SK-N-SH (cell line): ENCODE measurements at regions not wholly inside any gene's neighbourhood (a gene's known extent, or its start where the extent isn't known, plus 50 kb on each side); places are given as distances from the start of the nearest gene placed in this dataset.

ENCODE experiments used
- EP300 ChIP-seq, 2 experiments: IDR thresholded peaks; 2 replicates each; pipeline versions ENCODE4 v1.4.0 to v1.6.1; 2012; ENCODE audit warnings: borderline replicate concordance in 1 of 2, low read depth in 1 of 2, low read length in 1 of 2
- FOXM1 ChIP-seq: IDR thresholded peaks from 2 replicates; pipeline ENCODE4 v1.4.0; 2012; ENCODE audit warnings: low read depth, mild to moderate bottlenecking
- GABPA ChIP-seq: IDR thresholded peaks from 2 replicates; pipeline ENCODE4 v1.4.0; 2012; ENCODE audit warnings: low read depth, mild to moderate bottlenecking
- JUND ChIP-seq: IDR thresholded peaks from 2 replicates; pipeline ENCODE4 v1.4.0; 2012
- NFIC ChIP-seq: IDR thresholded peaks from 2 replicates; pipeline ENCODE4 v1.4.0; 2012; ENCODE audit warnings: borderline replicate concordance
- POLR2AphosphoS5 ChIP-seq: IDR thresholded peaks from 2 replicates; pipeline ENCODE4 v1.6.1; 2012; ENCODE audit warnings: low read depth, low read length
- RAD21 ChIP-seq: IDR thresholded peaks from 2 replicates; pipeline ENCODE4 v1.6.1; 2012; ENCODE audit warnings: mild to moderate bottlenecking, low read length
- REST ChIP-seq: IDR thresholded peaks from 2 replicates; pipeline ENCODE4 v1.6.1; 2012; ENCODE audit warnings: mild to moderate bottlenecking, low read depth, low read length, moderate library complexity
- SMC3 ChIP-seq: IDR thresholded peaks from 2 replicates; pipeline ENCODE4 v1.6.1; 2012; ENCODE audit warnings: low read depth, low read length, improper control_type of control experiment
- USF1 ChIP-seq: IDR thresholded peaks from 2 replicates; pipeline ENCODE4 v1.4.0; 2012; ENCODE audit warnings: low read depth, borderline replicate concordance
- USF2 ChIP-seq: fragments of 150-350 bp; IDR thresholded peaks from 2 replicates; pipeline ENCODE4 v1.6.1; 2017; ENCODE audit warnings: antibody characterized with exemption, low read length, low read depth, borderline replicate concordance
- YY1 ChIP-seq: IDR thresholded peaks from 2 replicates; pipeline ENCODE4 v1.4.0; 2012; ENCODE audit warnings: low read depth, mild to moderate bottlenecking
- TF ChIP-seq, protein P1 (sequence below): fragments of 200-600 bp; sonication (generic); IDR thresholded peaks from 2 replicates; pipeline ENCODE4 v1.6.1; 2017; ENCODE audit warnings: antibody characterized with exemption, mild to moderate bottlenecking, moderate library complexity
- TF ChIP-seq, protein P2 (sequence below): IDR thresholded peaks from 2 replicates; pipeline ENCODE4 v1.4.0; 2012; ENCODE audit warnings: low read depth

- TF ChIP-seq, protein P1, sequence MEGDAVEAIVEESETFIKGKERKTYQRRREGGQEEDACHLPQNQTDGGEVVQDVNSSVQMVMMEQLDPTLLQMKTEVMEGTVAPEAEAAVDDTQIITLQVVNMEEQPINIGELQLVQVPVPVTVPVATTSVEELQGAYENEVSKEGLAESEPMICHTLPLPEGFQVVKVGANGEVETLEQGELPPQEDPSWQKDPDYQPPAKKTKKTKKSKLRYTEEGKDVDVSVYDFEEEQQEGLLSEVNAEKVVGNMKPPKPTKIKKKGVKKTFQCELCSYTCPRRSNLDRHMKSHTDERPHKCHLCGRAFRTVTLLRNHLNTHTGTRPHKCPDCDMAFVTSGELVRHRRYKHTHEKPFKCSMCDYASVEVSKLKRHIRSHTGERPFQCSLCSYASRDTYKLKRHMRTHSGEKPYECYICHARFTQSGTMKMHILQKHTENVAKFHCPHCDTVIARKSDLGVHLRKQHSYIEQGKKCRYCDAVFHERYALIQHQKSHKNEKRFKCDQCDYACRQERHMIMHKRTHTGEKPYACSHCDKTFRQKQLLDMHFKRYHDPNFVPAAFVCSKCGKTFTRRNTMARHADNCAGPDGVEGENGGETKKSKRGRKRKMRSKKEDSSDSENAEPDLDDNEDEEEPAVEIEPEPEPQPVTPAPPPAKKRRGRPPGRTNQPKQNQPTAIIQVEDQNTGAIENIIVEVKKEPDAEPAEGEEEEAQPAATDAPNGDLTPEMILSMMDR = no peak
- TF ChIP-seq YY1 (no peak), POLR2AphosphoS5 (no peak), FOXM1 (no peak), USF2 (no peak), GABPA (no peak), NFIC (no peak), EP300 (IDR thresholded peaks at IDR 0.05; ENCODE audit: borderline replicate concordance in 1 of 2, low read depth in 1 of 2, low read length in 1 of 2) (no peak), RAD21 (no peak), SMC3 (no peak), REST (no peak), JUND (no peak), USF1 (no peak)
- TF ChIP-seq, protein P2, sequence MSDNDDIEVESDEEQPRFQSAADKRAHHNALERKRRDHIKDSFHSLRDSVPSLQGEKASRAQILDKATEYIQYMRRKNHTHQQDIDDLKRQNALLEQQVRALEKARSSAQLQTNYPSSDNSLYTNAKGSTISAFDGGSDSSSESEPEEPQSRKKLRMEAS = no peak
These were observed 451.0 kb upstream of the RGS18 start for GRCh38 chr1:191707288-191707687.
